Erythroblast (primary cell): ENCODE measurements at regions not wholly inside any gene's neighbourhood (a gene's known extent, or its start where the extent isn't known, plus 50 kb on each side); places are given as distances from the start of the nearest gene placed in this dataset.

Experiments
- GATA1 ChIP-seq: IDR thresholded peaks from 2 replicates; pipeline ENCODE4 v1.6.1; 2011; ENCODE audit warnings: low read depth, mild to moderate bottlenecking, control low read depth, low read length, moderate library complexity
- POLR2A ChIP-seq: IDR thresholded peaks from 2 replicates; pipeline ENCODE4 v1.6.1; 2011; ENCODE audit warnings: mild to moderate bottlenecking, low read length

DNA sequence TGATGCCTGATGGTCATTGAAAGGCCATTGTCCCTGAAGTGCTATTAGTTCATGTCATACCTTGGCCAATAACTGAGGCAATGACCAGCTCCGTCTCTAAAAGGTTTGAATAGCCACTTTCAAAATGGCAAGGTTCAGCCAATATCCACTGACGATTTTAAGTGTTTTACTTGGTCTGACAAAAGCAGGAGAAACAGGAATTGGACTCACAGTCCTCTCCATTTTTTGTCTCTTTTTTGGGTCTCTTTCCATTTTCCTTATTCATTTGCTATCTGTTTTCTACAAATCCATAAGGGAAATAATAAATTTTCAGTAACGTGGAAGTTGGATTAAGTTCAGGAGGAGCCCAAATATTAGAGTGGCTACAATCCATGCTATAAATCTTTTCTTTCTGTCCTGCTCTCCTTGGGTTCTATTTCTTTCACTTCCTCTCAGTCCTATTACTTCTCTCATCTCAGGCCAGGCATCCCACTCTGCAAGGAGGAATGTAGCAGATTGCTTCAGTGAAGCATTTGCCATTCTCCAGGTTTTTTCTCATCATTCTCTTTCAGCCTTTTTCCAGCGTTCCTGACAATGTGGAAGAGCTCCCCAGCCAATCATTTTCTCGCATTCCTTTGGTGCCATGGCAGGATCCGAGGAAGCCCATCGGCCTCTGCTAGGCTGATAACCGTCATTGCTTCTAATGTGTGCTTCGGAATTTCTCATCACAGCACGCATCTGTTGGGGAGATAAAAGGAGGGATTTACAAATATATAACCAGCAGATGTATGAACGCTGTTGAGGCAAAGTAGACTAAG is 414.5 kb downstream of the ADGRL2 start:
- TF ChIP-seq POLR2A (no peak), GATA1 (no peak)
